GM21367 (cell line): ENCODE measurements at regions not wholly inside any gene's neighbourhood (a gene's known extent, or its start where the extent isn't known, plus 50 kb on each side); places are given as distances from the start of the nearest gene placed in this dataset.
"Not testable (repeated sequence)": the region's sequence is repeated elsewhere in the genome, so short reads cannot be mapped to it uniquely, and the experiment has no call there.

Experiments
- ATAC-seq: cut with Tn5 transposase; IDR thresholded peaks from one replicate; pipeline ENCODE4 v1.9.1; 2021; ENCODE audit not compliant: unreplicated experiment

DNA sequence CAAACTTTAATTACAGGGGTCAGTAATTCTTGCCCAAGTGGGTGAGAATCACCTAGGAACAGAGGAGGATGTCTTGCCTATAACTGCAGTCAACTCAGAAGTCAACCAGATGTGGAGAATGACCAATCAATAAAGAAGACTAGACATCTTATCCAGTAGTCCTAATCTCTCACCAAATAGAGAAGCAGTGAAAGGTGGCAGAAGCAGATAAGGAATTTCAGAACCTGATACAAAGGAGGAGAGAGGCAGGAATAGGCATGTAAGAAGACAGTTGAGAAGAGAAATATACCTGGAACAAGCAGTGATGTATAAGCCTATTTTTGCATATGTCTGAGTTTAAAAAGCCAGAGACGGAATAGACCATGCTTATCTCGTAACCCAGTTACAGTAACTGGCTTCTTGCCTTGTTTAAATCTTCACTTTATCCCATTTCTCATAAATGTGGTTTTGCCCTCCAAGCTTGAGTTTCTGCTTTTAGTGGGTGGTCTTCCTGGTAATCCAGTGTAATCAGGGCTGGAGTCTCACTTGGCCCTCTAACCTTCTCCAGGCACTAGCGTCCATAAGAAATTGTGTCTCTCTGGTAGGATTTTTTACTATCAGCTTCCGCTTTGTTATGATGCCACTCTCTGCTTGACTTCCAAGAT lies 401.0 kb downstream of the SUCLG1 start:
- no peak for ATAC-seq

DNA sequence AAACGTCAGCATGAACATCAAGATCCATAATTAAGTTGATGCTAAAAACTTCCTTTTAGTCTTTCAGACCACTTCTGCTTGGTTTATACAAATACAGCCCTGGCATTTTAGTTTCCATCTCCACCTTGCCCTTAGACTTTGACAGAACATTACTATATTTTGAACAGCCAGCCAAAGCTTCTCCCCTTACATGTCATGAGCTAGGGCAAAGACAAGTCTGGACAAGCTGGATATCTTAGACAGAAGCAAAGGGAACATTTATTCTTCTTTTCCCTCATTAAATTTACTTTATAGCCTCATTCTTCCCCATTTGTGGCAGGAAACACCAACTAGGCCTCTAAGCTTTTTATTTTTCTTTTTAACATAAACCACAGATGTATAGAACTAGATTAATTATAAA lies 403.3 kb downstream of the SUCLG1 start:
- no peak for ATAC-seq

- ATAC-seq: not testable (repeated sequence)
These were observed 404.5 kb downstream of the SUCLG1 start for GRCh38 chr2:84054577-84054976.

DNA sequence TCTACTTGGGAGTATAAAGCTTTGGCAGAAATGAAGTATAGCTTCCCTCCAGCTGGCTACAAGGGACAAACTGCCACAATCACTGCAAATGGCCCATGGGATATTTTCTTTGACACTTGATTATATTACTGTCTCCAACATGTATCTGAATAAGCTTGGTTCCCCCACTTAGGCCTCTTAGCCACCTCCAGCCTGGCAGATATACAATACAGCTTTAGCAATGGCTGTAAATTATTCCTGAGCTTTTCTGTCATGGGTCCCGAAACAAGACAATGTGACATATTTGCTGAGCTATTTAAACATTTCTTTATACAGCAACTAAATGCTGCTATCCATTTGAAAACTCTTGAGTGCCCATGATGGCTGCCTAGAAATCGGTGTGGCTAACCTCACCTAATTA lies 406.2 kb downstream of the SUCLG1 start:
- no peak for ATAC-seq

DNA sequence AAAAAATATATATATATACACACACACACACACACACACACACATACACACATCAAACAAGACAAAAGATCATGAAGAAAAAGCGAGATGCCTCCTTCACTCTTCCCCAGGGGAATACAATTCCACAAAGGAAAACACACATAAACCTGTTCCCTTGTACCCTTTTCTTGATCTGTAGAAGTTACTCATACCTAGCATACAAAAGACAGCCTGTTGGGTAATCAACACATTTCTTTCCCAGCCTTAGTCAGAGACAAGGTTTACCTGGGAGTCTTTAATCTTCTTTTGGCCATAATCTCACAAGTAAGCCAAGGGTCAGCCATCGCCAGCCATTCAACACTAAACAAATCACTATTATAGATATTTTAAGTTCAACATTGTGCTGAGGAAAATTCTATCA lies 407.0 kb downstream of the SUCLG1 start:
- no peak for ATAC-seq

- no peak for ATAC-seq
These were observed 410.1 kb downstream of the SUCLG1 start for GRCh38 chr2:84048964-84049363.

DNA sequence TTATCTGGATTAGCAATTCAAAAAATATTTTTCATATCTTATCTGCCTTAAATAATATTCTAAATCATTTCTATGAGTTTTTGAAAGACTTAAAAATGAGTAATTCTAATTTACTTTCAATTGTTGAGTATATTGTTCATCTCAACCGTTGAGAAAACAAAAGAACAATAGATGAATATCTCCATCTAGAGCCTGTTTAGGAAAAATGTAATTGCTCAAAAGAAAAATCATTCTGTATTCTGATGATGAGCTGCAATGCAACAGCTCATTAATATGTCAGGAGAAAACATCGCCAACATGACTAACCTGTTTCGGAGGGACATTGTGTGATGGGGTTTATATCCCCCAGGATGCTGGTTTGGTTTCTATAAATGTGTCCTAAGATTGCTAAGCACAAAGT lies 417.6 kb downstream of the SUCLG1 start:
- ATAC-seq: no peak

GRCh38 chr2:84040281-84040680 lies 418.8 kb downstream of the SUCLG1 start:
- ATAC-seq: no peak

- no peak for ATAC-seq
These were observed 420.2 kb downstream of the SUCLG1 start for GRCh38 chr2:84038866-84039265.

GRCh38 chr2:84033347-84033974 lies 425.6 kb downstream of the SUCLG1 start:
- no peak for ATAC-seq

GRCh38 chr2:84031312-84032050 lies 427.6 kb downstream of the SUCLG1 start:
- ATAC-seq: no peak

DNA sequence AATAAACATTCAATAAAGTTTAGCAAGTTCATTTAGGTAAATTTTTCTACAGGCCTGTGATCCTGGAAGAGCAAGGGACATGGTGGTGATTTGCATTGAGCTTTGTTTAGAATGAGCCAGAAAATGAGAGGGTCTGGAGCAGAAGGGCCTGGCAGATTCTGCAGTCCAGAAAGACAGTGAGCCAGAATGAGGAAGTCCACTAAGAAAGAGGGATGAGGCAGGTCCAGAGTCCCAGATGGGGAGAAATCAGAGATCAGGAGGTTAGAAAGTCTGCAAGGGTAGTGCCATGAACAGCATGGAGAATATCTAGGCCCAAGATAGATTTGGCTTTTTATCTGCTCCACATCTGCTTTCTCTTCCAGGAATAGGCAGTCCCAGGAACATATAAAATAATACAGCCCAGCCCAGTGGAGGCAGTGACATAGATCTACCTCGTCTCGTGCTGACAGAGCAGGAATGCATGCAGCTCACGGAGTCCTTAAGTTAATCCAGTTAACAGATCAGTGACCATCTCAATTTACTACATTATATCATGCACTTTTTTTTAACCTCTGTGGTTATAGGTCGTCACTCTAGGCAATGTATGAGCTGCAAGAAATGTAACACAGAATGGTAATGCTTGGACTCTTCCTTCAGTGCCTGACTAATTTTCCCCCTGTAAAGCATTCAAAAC lies 429.0 kb downstream of the SUCLG1 start:
- no peak for ATAC-seq

DNA sequence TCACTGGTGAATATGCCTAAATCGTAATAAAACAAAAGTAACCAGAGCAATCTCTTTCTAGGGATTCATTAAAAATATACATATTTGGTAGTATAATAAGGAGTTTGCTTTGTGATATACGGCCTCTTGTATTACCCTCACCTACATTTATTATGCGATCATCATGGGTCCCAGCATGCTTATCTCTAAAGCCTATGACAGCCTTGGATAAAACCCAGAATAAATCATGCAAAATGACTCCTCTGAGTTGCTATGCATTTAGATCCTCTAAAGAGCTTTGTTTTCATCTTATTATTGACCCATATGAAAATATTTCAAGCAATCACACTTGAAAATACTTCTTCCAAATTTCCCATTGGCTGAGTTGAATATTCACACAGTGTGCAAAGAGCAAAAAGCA lies 432.3 kb downstream of the SUCLG1 start:
- no peak for ATAC-seq

DNA sequence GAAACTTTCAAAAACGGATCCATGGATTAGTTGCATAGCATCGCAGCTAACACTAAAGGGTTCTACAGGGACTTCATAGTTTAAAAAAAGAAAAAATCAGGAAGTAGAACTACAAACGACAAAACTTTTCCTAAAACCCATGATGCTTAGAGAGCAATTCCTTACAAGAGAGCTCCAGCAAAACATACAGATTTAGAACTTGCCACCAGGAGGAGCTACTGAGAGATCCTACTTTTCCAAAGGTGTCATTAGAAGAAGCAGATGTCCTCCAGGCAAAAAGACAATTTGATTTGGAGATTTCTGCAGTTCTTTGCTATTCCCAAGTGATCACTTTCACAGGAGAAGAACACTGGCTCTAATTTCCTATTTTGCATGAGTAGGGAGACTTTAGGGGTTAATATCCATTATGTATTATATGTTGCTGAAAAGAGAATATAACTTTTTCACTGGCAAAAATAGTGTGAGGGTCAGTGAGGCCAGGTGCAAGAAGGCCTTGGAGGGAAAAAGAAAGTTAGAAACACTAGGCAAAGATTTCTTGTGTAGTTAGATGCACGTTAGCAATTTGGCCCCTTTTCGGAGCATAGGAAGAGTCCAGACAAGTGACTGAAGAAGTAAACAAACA lies 436.2 kb downstream of the SUCLG1 start:
- no peak for ATAC-seq

DNA sequence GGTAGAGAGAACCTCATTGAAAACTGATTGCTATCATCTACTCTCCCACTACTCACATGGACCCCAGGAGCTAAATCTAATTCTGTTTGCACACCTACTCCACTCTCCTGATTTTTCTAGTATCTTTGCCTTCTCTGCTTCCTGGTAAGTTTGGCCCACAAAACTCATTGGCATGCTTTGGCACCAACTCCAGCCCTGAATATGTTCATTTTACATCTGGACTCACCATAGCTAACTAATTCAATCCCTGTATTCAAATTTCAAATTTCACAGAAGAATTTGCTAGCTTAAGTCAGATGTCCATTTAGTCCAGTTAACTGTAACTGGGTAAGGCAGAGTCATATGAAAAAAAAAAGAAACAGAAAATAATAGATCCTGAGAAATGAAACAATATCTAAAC lies 442.1 kb downstream of the SUCLG1 start:
- ATAC-seq: no peak

DNA sequence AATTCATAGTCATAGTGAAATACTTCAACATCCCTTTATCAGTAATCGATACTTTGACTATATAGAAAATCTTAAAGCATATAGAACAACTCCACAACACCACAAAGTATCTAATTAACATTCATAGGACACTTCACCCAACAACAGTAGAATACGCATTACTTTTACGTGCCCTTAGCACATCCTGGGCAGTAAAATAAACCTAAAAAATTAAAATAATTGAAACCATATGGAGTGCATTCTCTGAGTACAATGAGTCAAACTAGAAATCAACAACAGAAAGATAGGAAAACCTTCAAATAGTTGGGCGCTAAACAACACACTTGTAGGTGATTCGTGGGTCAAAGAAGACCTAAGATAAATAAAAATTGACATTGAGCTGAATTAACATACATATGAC lies 442.9 kb downstream of the SUCLG1 start:
- no peak for ATAC-seq

DNA sequence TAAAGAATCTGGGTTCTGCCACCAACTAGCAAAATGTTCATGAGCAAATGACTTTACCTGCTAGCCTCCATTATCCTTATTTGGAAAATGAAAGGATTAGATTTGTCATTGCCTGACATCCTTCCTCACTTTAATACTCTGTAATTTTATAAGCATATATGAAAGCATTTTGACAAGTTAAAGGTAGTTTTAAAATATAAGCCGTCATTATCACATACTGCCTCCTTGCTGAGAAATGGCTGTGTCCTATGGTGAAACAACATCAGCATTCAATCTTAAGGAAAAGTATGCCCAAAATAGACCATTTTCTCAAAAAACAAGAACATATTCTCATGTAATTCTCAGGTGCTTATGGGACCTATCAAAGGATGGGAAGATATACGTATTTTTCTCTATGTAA lies 461.2 kb downstream of the SUCLG1 start:
- ATAC-seq: no peak

DNA sequence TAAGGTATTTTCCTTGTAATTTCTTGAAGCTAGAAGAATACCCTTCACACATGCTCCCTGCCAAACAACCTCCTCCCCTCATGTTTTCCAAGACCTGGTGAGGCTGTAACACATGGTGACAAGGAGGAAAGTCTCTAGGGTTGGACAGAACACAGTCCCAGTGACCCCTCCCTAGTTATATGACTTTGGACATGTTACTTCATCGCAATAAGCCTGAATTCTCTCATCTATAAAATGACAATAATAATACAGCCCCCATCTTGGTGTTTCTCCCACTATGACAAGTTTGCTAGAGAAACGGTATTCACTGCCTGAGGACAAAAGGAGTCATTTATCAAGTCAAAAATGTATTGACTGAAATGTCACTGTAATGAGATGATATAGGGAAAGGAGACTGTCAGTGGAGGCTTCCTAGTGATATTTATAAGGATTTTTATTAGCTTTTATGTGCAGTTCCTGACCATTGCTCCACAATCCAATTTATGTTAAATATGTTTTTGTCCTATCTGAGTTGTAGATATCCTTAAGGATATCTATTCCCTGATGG lies 464.4 kb downstream of the SUCLG1 start:
- no peak for ATAC-seq

- ATAC-seq: no peak
These were observed 465.0 kb downstream of the SUCLG1 start for GRCh38 chr2:83993873-83994632.

DNA sequence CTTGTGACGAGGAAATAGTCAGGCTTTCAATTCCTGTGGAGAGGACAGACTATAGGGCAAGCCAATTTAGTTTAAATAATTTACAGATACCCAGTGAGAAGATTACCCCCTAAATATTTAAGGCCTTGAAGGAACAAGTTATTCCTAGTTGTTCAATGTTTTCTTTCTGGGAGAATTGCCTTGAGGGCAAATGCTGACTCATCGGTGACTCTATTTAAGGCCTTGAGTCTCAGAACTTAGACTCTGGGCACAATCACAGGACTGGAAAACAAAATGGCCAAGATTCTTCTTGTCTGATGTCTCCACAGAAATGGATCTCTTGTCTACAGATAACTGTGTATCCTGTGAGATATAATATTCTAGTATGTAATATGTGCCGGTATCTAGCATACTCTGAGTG lies 467.1 kb downstream of the SUCLG1 start:
- no peak for ATAC-seq
